H9 (cell line): ENCODE measurements at regions not wholly inside any gene's neighbourhood (a gene's known extent, or its start where the extent isn't known, plus 50 kb on each side); places are given as distances from the start of the nearest gene placed in this dataset.

Experiments used
- DNase-seq: peaks from one replicate; pipeline ENCODE4 v3.0.0-alpha.2; 2017
- H2AFZ ChIP-seq: one replicate; pipeline ENCODE4 v1.6.1; 2013; ENCODE audit warnings: mild to moderate bottlenecking, low read length, control low read depth, moderate library complexity
- H2AK5ac ChIP-seq: 2 replicates; pipeline ENCODE4 v1.6.1; 2013; ENCODE audit warnings: low read length, control low read depth, mixed read lengths; ENCODE audit not compliant: insufficient read length
- H2BK120ac ChIP-seq: one replicate; pipeline ENCODE4 v1.6.1; 2013; ENCODE audit warnings: low read depth, mild to moderate bottlenecking, low read length, control low read depth, inconsistent platforms; ENCODE audit not compliant: poor library complexity, severe bottlenecking
- H2BK12ac ChIP-seq: 2 replicates; pipeline ENCODE4 v1.6.1; 2013; ENCODE audit warnings: low read length, control low read depth, mixed read lengths, low read depth; ENCODE audit not compliant: insufficient read length
- H2BK15ac ChIP-seq: 2 replicates; pipeline ENCODE4 v1.6.1; 2013; ENCODE audit warnings: low read depth, low read length, control low read depth
- H2BK20ac ChIP-seq: one replicate; pipeline ENCODE4 v1.6.1; 2013; ENCODE audit warnings: low read depth, mild to moderate bottlenecking, low read length, control low read depth, inconsistent platforms; ENCODE audit not compliant: poor library complexity, severe bottlenecking
- H2BK5ac ChIP-seq: 2 replicates; pipeline ENCODE4 v1.6.1; 2013; ENCODE audit warnings: low read length, control low read depth, mixed read lengths; ENCODE audit not compliant: insufficient read length
- H3K14ac ChIP-seq: 2 replicates; pipeline ENCODE4 v1.6.1; 2013; ENCODE audit warnings: low read length, control low read depth; ENCODE audit not compliant: insufficient read depth
- H3K18ac ChIP-seq: 2 replicates; pipeline ENCODE4 v1.6.1; 2013; ENCODE audit warnings: low read depth, mild to moderate bottlenecking, mixed read lengths, low read length, control low read depth; ENCODE audit not compliant: insufficient read length
- H3K23ac ChIP-seq: 2 replicates; pipeline ENCODE4 v1.6.1; 2013; ENCODE audit warnings: low read length, control low read depth, mixed read lengths, low read depth; ENCODE audit not compliant: insufficient read length
- H3K23me2 ChIP-seq: 2 replicates; pipeline ENCODE4 v1.6.1; 2013; ENCODE audit warnings: low read depth, mild to moderate bottlenecking, mixed read lengths, low read length, control low read depth; ENCODE audit not compliant: insufficient read length, poor library complexity, severe bottlenecking
- H3K27ac ChIP-seq: 2 replicates; pipeline ENCODE4 v1.5.1; 2013; ENCODE audit warnings: low read length, control low read depth, mixed read lengths, low read depth; ENCODE audit not compliant: insufficient read length
- H3K27me3 ChIP-seq: 2 replicates; pipeline ENCODE4 v1.6.1; 2013; ENCODE audit warnings: low read length, control low read depth, inconsistent platforms; ENCODE audit not compliant: insufficient read depth
- H3K4ac ChIP-seq: 2 replicates; pipeline ENCODE4 v1.6.1; 2013; ENCODE audit warnings: low read depth, mild to moderate bottlenecking, control low read depth, inconsistent platforms, low read length, moderate library complexity
- H3K4me1 ChIP-seq: 2 replicates; pipeline ENCODE4 v1.6.1; 2013; ENCODE audit warnings: low read length, control low read depth, inconsistent platforms; ENCODE audit not compliant: insufficient read depth
- H3K4me2 ChIP-seq: 2 replicates; pipeline ENCODE4 v1.6.1; 2013; ENCODE audit warnings: low read length, control low read depth, mixed read lengths; ENCODE audit not compliant: insufficient read length, insufficient read depth
- H3K56ac ChIP-seq: 2 replicates; pipeline ENCODE4 v1.6.1; 2013; ENCODE audit warnings: low read depth, mild to moderate bottlenecking, mixed read lengths, low read length, control low read depth; ENCODE audit not compliant: insufficient read length
- H3K79me1 ChIP-seq: 2 replicates; pipeline ENCODE4 v1.6.1; 2013; ENCODE audit warnings: low read depth, mild to moderate bottlenecking, moderate library complexity, low read length, control low read depth, inconsistent platforms; ENCODE audit not compliant: insufficient read depth, poor library complexity, severe bottlenecking
- H3K79me2 ChIP-seq: 2 replicates; pipeline ENCODE4 v1.6.1; 2013; ENCODE audit warnings: low read length, control low read depth, inconsistent platforms; ENCODE audit not compliant: insufficient read depth
- H3K9ac ChIP-seq: 2 replicates; pipeline ENCODE4 v1.6.1; 2013; ENCODE audit warnings: low read length, control low read depth, mixed read lengths; ENCODE audit not compliant: insufficient read length; ENCODE audit errors: extremely low read depth
- H3K9me3 ChIP-seq: one replicate; pipeline ENCODE4 v1.6.1; 2013; ENCODE audit warnings: low read depth, low read length, inconsistent platforms; ENCODE audit not compliant: control insufficient read depth
- H3T11ph ChIP-seq: one replicate; pipeline ENCODE4 v1.6.1; 2013; ENCODE audit warnings: mild to moderate bottlenecking, low read length, control low read depth, inconsistent platforms
- H4K20me1 ChIP-seq: one replicate; pipeline ENCODE4 v1.6.1; 2013; ENCODE audit not compliant: control insufficient read depth, insufficient read length, insufficient read depth
- H4K5ac ChIP-seq: 2 replicates; pipeline ENCODE4 v1.6.1; 2013; ENCODE audit warnings: low read depth, mild to moderate bottlenecking, mixed read lengths, low read length, control low read depth; ENCODE audit not compliant: insufficient read length
- H4K8ac ChIP-seq: replicated peaks from 2 replicates; pipeline ENCODE4 v1.6.1; 2013; ENCODE audit warnings: low read length, control low read depth, mixed read lengths, low read depth; ENCODE audit not compliant: insufficient read length
- H4K91ac ChIP-seq: 2 replicates; pipeline ENCODE4 v1.6.1; 2013; ENCODE audit warnings: low read depth, mild to moderate bottlenecking, moderate library complexity, mixed read lengths, low read length, control low read depth; ENCODE audit not compliant: insufficient read length
- H3K27ac Mint-ChIP-seq, 3 experiments: 2 replicates in 2 of 3; 3 replicates in 1 of 3; pipeline ENCODE4 v1.8.0; 2020 to 2021; ENCODE audit warnings: mixed read lengths in 3 of 3, mild to moderate bottlenecking in 1 of 3, moderate library complexity in 1 of 3
- H3K27me3 Mint-ChIP-seq: 2 replicates; pipeline ENCODE4 v1.8.0; 2021; ENCODE audit warnings: low read depth, mild to moderate bottlenecking, moderate library complexity, mixed read lengths
- H3K36me3 Mint-ChIP-seq, 3 experiments: 2 replicates in 2 of 3; 3 replicates in 1 of 3; pipeline ENCODE4 v1.8.0; 2020 to 2021; ENCODE audit warnings: low read depth in 3 of 3, mixed read lengths in 3 of 3; ENCODE audit not compliant: insufficient read depth in 1 of 3
- H3K4me1 Mint-ChIP-seq, 2 experiments: 2 replicates each; pipeline ENCODE4 v1.8.0; 2020; ENCODE audit warnings: mixed read lengths in 2 of 2
- H3K4me3 Mint-ChIP-seq, 2 experiments: 2 replicates in 1 of 2; 3 replicates in 1 of 2; pipeline ENCODE4 v1.8.0; 2020 to 2021; ENCODE audit warnings: mild to moderate bottlenecking in 2 of 2, mixed read lengths in 2 of 2, moderate library complexity in 1 of 2
- H3K9me3 Mint-ChIP-seq, 2 experiments: 2 replicates in 1 of 2; 3 replicates in 1 of 2; pipeline ENCODE4 v1.8.0; 2020; ENCODE audit warnings: mild to moderate bottlenecking in 2 of 2, mixed read lengths in 2 of 2, moderate library complexity in 1 of 2
- WGBS: extraction: QIAGEN DNeasy Blood & Tissue Kit; methylation state at CpG from one replicate; pipeline ENCODE4 v1.1.7; 2013; ENCODE audit warnings: missing lambda C conversion rate, low lambda C conversion rate, mixed read lengths; ENCODE audit not compliant: insufficient read length; ENCODE audit errors: extremely low coverage; 5-methylcytosine and 5-hydroxymethylcytosine counted together
- TF ChIP-seq, protein P1 (sequence below): fragments of 200-600 bp; sonication (generic); conservative IDR thresholded peaks from 3 replicates; pipeline ENCODE4 v1.8.0; 2021; ENCODE audit warnings: antibody characterized with exemption, mild to moderate bottlenecking

DNA sequence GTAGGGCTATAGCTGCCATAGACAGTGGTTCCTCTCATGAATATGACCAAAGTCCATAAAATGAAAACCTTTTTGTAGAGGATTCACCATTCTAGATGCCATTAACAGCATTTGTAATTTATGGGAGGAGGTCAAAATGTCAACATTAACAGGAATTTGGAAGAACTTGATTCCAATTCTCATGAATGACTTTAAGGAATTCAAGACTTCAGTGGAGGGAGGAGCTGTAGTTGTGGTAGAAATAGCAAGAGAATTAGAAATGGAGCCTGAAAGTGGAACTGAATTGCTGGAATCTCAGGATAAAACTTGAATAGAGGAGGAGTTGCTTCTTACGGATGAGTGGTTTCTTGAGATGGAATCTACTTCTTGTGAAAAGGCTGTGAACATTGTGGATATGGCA, 65.4 kb upstream of the ESRRG start:
- Histone ChIP-seq H3K18ac (no peak overlapping the region), H3K9ac (no peak overlapping the region), H3K27ac (no peak overlapping the region), H2AFZ (no peak overlapping the region), H2BK15ac (no peak overlapping the region), H2BK12ac (no peak overlapping the region), H2AK5ac (no peak overlapping the region), H4K8ac (no peak overlapping the region), H3K27me3 (no peaks in the 10 kb centered on the region), H3K56ac (no peak overlapping the region), H3K23me2 (no peaks in the 10 kb centered on the region), H3K4ac (no peak overlapping the region), H2BK20ac (no peak overlapping the region), H3K4me2 (no peak overlapping the region), H3T11ph (no peak overlapping the region), H4K91ac (no peak overlapping the region), H2BK5ac (no peak overlapping the region), H4K20me1 (no peaks in the 10 kb centered on the region), H3K14ac (no peak overlapping the region), H4K5ac (no peak overlapping the region), H3K9me3 (no peaks in the 10 kb centered on the region), H3K4me1 (0 out of 2 replicates have a peak, but pooled peaks cover 2% of the 10 kb centered on the region), H3K79me1 (no peaks in the 10 kb centered on the region), H3K79me2 (no peaks in the 10 kb centered on the region), H3K23ac (no peak overlapping the region), H2BK120ac (no peak overlapping the region)
- no peak for DNase-seq
- Mint-ChIP-seq H3K27me3 (no peaks in the 10 kb centered on the region), H3K9me3 (no peaks in the 10 kb centered on the region), H3K36me3 (no peaks in the 10 kb centered on the region), H3K4me3 (no peak overlapping the region), H3K4me1 (no peaks in the 10 kb centered on the region; a peak in 2 of 4 replicates), H3K27ac (no peak overlapping the region)
- WGBS: no CpG with 5 or more reads among the region's 1 CpG
- TF ChIP-seq, protein P1, sequence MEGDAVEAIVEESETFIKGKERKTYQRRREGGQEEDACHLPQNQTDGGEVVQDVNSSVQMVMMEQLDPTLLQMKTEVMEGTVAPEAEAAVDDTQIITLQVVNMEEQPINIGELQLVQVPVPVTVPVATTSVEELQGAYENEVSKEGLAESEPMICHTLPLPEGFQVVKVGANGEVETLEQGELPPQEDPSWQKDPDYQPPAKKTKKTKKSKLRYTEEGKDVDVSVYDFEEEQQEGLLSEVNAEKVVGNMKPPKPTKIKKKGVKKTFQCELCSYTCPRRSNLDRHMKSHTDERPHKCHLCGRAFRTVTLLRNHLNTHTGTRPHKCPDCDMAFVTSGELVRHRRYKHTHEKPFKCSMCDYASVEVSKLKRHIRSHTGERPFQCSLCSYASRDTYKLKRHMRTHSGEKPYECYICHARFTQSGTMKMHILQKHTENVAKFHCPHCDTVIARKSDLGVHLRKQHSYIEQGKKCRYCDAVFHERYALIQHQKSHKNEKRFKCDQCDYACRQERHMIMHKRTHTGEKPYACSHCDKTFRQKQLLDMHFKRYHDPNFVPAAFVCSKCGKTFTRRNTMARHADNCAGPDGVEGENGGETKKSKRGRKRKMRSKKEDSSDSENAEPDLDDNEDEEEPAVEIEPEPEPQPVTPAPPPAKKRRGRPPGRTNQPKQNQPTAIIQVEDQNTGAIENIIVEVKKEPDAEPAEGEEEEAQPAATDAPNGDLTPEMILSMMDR: no peak
